HG02981 (cell line): ENCODE measurements at regions not wholly inside any gene's neighbourhood (a gene's known extent, or its start where the extent isn't known, plus 50 kb on each side); places are given as distances from the start of the nearest gene placed in this dataset.
A peak's percentile ranks its signal among the peaks of the same experiment; 100 is the strongest.

Experiments
- ATAC-seq: cut with Tn5 transposase; IDR thresholded peaks from one replicate; pipeline ENCODE4 v1.9.1; 2021; ENCODE audit warnings: mild to moderate bottlenecking, moderate library complexity; ENCODE audit not compliant: unreplicated experiment

DNA sequence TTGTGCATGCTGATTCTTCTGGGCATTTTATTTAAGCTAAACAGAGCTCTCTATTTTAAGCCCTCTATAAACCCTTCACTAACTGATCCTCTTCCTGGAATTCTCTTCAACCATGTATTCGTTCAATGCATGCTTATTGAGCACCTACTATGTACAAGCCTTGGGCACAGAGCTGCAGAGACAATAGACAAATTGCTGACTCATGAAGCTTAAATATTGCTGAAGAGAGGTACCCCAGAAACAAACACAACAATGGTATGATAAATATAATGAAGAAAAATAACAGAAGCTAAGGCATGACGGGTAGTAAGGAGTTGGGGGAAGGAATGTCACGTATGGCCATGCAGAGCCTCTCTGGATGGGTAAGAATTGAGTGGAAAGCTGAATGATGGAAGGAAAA lies 222.2 kb downstream of the PPARGC1A start:
- ATAC-seq, result no peak

DNA sequence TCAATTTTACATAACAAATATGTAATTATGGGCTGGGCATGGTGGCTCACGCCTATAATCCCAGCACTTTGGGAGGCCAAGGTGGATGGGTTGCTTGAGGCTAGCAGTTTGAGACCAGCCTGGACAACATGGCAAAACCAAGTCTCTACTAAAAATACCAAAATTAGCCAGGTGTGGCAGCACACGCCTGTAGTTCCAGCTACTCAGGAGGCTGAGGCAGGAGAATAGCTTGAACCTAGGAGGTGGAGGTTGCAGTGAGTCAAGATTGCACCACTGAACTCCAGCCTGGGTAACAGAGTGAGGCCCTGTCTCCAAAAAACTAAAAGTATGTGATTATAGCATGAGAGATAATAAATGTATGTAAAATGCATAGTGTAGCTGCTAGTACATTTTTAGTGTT lies 229.0 kb downstream of the PPARGC1A start:
- ATAC-seq, result no peak

DNA sequence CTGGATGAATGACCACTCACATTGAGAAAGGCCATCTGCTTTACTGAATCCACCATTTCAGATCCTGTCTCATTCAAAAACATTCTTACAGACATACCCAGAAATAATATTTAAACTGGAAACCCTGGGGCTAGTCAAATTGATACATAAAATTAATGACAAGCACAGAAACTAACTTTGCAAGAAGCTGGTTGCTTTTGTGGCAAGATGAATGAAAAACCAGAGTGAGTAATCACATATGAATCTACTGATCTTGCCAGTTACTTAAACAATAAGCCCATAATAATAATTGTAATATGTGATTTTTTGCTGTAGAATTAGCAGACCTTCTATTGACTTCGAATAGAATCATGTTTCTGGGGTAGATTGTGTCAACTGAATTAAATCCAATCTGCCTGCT lies 235.1 kb downstream of the PPARGC1A start:
- ATAC-seq, result no peak

DNA sequence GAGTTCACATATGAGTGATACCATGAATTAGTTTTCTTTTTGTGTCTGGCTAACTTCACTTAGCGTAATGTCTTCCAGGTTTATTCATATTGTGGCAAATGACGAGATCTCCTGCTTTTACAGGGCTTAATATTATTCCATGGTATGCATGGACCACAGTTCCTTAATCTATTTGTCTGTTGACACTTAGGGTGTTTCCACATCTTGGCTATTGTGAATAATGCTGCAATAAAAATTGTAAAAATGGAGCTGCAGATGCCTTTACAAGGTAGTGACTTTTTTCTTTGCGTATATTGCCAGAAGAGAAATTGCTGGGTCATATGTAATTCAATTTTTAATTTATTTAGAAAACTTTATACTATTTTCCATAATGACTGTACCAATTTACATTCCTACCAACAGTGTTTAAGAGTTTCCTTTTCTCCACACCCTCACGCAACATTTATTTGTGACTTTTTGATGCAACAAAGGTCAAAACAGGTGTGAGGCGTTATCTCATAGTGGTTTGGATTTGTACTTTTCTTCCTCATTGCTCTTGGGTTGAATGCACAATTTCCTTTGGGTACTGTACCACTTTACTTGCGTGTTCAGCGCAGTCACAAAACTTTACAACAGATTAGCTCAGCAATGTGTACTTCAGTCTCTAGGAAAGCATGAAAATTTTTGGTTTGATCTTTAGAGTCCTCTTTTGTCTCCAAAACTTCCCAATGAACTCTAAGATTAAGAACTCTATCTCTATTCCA lies 240.8 kb downstream of the PPARGC1A start:
- no peak for ATAC-seq

DNA sequence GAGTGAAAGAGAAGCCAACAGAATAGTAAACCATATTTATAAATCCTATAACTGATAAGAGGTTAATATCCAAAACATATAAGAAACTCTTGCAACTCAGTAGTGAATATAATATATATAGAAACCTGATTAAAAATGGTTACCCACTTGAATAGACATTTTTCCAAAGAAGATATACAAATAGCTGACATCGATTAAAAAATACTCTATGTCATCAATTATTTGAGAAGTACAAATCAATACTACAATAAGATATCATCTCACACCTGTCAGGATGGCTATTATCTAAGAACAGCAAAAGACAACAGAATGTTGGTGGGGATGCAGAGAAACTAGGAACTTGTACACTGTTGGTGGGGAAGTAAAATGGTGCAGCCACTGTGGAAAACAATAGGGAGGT lies 254.4 kb downstream of the PPARGC1A start:
- no peak for ATAC-seq

DNA sequence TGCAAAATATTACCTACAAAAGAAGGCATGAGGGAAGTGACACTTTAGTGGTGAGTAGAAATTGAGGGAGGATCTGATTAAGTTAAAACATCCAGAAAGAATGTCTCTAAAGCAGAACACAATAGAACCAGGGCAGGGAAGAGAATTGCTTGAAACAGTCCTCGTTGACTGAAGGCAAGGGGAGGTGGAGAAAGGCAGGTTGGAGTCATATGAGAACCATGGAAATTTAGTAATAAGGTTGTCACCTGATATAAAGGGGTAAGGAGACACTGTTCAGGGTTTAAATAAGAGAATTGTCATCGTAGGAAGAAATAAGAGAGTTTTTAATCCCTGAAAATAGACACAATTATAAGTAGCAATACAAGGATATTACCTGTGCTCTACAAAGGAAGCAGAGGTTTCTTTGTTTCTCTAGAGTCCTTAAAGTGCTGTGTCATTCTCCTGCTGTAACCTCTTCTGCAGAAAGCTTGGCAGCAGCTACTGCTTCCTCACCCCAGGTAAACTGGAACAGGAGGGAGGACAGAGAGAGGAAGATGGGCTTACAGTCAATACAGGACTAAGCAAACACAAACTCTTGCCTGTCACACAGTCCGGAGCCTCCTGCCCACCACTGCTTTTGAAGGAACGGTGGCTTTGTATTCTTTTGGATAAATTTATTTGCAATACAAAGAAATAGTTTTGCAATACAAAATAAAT lies 258.4 kb downstream of the PPARGC1A start:
- ATAC-seq, result no peak

DNA sequence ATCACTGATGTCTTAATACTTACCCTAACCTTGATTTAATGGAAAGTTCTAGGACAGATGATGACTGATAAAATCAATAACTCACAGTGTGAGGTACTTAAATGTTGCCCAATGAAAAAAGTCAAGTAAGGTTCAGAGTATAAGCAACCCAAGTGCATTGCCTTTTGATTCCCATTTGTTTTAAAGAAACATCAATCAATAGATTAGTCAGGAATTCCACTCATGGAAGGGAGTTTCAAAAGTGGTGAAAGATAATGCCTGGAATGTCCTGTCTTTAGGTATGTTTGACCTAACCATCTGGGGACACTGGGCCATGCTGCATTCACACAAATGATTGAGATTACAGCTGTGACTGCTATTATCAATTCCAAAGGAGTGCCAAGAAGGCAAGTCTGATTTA lies 259.7 kb downstream of the PPARGC1A start:
- no peak for ATAC-seq

DNA sequence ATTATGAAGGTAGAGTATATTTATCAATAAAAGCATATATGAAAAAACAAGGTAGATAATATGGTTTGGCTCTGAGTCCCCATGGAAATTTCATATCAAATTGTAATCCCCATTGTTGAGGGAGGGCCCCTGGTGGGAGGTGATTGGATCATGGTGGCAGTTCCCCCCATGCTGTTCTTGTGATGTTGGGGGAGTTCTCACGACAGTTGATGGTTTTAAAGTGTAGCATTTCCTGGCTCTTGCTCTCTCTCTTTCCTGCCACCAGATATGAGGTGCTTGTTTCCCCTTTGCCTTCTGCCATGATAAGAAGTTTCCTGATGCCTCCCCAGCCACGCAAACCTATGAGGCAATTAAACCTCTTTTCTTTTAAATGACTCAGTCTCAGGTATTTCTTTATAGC lies 260.4 kb downstream of the PPARGC1A start:
- no peak for ATAC-seq

DNA sequence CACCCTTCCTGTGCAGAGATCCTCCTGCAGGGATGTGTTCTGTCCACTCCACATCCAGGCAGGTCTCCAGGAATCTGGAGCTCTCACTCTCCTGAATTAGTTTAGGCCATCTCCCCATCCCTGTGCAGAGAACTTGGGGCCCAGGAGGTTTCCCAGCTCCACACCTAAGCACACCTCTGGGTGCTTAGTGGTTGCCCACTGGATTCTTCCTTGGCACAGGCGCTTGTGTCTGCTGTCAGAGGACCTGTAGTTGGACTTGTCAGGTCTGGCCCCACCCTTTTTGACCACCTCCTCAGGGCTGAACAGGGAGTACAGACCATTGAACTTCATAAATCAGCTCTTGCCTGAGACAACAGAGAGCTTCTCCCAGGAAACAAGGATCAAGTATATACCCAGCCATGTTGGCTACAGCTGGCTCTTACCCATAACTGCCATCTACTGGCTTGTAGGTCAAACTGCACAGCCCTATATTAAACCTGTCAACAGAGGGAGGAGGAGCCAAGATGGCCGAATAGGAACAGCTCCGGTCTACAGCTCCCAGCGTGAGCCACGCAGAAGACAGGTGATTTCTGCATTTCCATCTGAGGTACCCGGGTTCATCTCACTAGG lies 275.5 kb downstream of the PPARGC1A start:
- ATAC-seq, result peak; percentile 47

DNA sequence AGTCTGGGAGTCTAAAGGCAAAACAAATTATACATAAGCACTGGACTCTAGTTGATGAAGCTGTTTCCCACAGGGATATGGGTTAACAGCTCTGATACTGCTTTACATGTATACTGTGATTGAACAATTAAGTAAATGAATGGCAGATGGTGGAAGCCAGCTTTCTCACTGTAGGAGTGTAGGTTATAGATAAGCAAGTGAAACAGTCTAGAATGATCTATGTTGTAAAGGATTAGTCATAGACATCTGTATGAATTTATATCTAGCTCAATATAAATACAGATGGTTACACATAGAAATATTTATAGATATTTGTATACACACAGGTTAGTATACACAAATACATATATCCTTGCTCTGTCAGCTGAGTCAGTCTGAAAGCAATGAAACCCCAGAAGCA lies 276.1 kb downstream of the PPARGC1A start:
- no peak for ATAC-seq

DNA sequence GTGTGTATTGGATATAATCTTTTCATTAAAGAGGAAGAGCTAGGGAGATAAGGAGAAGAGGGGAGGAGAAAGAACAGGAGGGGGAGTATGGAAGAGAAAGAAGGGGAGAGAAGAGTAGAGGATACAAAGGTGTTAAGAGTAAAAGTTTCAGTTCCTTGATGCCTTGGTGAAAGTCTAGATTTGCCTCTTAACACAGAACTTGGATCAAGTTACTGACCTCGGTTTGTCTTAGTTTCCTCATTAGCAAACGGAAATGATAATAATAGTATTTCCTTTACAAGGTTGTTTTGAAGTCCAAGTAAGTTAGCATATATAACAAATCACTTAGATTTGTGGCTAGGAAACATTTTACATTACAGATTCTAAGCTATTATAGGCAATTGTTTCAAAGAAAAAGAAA lies 287.1 kb downstream of the PPARGC1A start:
- no peak for ATAC-seq

DNA sequence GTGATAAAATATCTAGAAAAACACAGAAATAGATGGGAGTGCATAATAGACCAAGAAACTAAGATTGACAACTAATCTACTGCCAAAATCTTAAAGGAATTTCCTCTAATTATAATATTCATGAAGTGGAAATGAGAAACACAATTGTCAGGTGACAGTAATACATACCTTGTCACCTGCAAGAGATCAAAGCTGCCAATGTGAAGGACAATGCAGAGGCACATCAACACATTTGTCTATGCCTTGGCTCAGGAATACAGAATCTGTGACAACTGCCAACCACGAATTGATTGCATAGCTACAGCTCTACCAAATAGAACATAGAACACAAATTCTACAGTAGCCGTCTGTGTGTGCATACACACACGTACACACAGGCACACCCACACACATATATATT lies 295.7 kb downstream of the PPARGC1A start:
- ATAC-seq, result no peak

DNA sequence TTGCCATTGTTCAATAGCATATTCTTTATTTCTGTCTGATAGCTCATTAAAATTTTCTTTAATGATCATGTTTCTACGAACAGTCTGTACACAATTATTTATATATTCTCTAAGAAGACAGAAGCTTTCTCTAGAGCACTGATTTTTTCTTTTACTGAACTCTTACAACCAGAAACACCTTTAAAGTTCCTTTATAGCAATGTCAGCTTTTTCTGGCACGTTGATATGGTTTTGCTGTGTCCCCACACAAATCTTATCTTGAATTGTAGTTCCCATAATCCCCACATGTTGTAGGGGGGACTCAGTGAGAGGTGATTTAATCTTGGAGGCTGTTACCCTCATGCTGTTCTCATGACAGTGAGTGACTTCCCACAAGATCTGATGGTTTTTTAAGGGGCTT lies 299.4 kb downstream of the PPARGC1A start:
- no peak for ATAC-seq

DNA sequence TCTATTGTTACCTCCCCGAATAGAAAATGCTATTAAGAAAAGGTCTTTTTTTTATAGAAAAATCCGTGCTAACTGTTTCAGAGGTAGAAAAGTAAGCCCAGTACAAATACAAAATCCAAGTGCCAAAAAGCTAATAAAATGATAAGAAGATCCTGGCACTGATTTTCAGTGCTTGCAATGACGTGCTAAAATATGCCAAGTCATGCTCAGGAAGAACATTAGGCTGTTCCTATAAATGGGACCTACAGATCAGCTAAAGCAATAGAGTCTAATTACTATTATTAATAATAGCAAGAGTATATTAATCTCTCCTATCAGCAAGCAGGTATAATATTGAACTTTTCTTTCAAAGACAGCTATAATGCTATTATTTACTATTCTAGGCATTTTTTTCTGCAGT lies 305.8 kb downstream of the PPARGC1A start:
- no peak for ATAC-seq

DNA sequence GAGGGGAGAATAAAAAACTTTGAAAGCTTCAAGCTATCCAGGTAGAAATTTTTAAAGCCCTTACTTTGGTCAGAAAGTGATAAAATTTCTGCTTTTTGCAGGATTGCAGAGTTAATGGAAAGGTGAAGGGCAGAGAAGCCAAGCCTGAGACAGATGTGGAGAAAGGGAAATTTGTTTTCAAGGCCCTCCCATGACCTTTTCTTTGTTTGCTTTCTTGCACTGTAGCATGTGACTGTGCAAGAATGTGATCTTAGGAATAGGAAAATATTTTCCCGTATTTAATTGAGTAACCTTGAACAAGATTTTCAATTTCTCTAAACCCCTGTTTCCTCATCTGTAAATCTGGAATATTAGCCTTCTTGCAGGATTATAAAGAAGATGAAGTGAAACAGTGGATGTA lies 307.2 kb downstream of the PPARGC1A start:
- no peak for ATAC-seq

DNA sequence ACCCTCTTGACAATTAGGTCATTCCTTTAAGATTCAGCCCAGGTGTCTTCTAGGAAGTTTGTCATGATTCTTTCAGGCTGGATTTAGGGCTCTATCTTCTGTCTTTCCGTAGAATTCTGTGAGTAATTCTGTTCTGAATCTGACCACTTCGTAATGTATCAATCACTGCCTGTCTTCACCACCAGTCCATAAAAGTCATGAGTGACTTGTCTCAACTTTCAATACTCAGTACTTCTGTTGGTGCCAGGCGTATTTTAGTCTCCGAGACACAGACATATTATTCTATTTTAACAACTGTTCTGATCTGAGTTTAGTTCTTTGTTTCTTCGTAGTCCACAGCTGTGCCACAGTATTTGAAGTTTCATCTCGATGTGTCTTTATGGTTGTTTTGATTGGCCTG lies 310.7 kb downstream of the PPARGC1A start:
- ATAC-seq, result no peak

DNA sequence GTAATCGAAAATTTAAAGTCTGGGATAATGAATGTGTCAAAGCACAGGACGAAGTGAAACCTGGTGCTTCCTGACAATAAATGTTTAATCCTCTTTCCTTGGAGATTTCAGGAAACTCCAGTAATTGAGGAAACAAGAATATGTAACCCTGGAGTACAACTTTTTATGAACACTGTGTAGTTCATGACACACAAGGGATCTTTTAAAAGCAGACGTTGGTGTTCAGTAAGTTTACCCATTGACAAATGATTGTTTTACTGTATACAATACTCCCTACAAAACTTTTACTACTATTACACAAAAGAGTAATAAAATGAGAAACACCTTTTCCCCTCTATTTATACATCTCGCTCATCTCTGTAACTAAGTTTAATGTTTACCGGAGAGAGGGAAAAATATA lies 312.4 kb downstream of the PPARGC1A start:
- no peak for ATAC-seq

DNA sequence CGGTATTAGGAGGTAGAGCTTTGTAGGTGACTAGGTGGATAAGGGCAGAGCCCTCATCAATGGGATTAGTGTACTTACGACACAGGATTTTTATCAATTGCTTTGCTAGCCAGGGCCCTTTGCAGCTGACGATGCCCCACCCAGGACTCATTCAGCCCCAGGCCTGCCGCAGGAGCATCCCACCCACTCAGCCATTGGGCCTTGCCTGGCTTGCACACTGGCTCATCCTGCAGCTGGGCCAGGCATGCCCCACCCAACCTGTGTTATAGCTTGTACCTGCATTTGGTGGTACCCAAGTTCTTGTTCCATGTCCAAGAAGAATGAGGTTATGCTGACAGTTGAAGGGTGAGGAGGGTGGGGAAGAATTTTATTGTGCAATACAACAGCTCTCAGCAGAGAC lies 317.5 kb downstream of the PPARGC1A start:
- ATAC-seq, result no peak

DNA sequence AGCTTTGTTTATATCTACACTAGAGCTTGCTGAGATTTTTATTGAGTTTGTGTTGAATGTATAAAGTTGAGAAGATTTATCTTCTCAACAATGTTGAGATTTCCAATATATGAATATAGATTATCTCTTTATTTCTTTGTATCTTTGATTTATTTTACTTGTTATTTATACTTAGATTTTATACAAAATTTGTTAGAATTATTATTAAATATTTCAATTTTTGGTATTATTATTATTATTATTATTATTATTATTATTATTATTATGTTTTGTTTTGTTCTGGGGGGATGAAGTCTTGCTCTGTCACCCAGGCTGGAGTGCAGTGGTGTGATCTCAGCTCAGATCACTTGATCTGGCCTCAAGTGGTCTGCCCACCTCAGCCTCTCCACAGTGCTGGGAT lies 322.5 kb downstream of the PPARGC1A start:
- ATAC-seq, result no peak

DNA sequence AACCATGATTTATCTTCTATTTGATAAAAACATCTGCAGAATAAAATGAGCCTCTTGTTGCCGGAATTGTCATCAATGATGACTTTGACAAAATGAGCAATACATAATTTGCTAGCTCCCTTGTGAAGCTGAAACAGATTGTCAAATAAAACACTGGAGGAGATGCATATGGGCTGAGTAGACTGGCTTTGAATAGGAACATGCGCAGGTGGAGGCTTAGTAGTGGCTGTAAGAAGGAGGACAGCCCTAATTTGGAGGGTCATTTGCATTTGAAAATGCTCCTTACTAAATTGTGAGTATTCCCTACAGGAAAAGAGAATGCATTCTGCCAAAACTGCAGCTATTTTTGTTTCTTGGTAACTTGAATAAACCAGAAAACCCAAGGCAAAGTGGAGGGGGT lies 329.1 kb downstream of the PPARGC1A start:
- no peak for ATAC-seq

DNA sequence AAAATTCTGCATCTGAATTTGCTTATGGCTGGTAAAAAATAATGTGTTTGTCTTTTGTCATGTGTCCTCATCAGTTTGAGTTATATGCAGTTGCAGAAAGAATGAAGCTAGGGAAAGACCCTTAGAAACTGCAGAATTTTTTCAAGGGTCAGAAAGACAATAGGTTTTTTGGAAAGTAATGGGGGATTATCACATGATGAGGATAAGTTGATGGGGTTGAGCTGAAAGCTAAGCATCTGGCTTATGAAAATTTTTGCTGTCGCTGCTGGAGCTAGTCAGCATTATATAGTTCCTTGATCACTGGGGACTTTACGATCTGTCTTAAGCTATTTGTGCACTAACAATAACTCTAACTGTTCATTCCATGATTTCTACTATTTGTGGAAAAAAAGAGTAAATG lies 331.7 kb downstream of the PPARGC1A start:
- no peak for ATAC-seq

DNA sequence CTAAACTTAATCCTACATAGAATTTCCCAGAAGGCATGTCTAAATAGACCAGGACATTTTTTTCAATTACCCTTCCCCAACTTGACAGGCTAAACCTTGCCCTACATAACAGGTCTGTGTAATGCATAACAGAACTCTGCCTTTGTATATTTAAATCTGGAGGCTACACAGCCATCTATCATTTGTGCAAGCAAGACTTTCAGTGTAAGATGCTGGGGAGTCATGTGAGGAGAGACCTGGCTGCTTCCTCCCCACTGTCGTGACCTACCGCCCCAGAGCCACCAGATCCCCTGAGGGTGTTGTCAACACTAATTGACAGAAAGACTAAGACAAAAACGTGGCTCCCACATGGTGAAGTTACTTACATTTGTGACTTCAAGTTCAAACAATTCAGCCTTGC lies 342.2 kb downstream of the PPARGC1A start:
- no peak for ATAC-seq
